Hypothalamus (tissue), 51 donors: ENCODE measurements at regions not wholly inside any gene's neighbourhood (a gene's known extent, or its start where the extent isn't known, plus 50 kb on each side); places are given as distances from the start of the nearest gene placed in this dataset.

Experiments
- DNase-seq, 51 donors: peaks; one replicate each; lab custom pipeline; 2025; lab: John Stamatoyannopoulos, UW

DNA sequence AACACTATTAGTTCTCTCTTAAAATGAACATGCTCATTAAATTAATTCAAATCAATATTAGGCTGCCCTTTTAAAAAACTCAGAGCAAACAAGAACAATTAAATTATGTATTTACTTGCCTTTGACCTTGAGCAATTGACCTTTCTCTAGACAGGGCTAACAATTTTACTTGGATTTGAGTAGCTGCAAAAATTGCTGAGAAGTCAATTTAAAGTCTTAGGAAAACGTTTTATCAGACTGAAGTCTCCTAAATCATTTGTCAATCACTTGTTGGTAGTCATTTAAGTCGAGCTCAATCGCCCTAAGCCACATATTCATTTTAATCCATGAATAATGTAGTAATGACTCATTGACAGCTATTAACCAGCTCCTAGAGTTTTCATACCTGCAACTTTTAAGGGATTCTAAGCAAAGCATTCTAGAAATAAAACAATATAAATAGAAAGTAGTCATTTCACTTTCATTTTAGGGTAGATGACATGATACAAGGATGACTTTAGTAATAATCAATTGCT is 84.9 kb upstream of the SEC61G start:
- no peak for DNase-seq

DNA sequence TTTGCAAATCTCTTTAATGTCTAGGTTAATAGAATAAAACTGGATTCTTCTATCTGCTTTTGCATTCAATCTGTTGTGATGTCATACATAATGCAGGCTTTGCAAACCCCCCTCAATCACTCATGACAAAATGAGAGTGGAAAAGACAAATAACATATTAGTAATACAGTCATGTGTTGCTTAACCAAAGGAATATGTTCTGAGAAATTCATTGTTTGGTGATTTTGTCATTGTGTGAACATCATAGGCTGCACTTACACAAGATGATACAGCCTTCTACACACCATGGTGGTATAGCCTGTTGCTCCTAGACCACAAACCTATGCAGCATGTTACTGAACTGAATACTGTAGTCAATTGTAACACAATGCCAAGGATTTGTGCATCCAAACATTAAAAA is 87.3 kb upstream of the SEC61G start:
- no peak for DNase-seq

DNA sequence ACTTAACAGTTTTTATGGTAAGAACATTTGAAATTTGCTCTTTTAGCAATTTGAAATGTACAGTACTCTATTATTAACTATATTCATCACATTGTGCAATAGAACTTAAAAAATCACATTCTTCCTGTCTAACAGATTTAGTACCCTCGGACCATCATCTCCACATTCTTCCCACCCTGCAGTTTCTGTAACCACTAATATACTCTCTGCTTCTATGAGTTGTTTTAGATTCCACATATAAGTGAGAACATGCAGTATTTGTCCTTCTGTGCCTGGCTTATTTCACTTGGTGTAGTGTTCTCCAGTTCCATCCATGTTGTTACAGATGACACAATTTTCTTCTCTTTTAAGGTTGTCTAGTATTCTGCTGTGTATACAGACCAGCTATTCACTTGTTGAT is 88.9 kb upstream of the SEC61G start:
- DNase-seq = no peak

DNA sequence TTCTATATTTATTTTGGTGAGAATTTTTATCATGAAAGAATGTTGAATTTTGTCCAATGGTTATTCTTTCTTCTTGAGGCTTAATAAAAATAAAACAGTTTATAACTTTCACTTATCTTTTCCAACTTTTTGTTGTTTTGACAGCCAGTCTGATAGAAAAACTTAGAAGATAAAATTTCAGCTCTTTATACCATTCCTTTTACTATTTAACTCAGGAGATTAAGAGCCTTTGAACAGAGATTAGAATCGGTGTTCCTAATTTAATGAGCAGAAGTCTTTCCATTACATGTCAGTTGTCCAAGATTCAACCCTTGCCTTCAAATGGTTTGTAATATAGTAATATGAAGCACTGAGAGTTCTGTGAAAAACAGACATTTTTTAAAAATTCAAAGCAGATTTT is 97.8 kb upstream of the SEC61G start:
- no peak for DNase-seq

DNA sequence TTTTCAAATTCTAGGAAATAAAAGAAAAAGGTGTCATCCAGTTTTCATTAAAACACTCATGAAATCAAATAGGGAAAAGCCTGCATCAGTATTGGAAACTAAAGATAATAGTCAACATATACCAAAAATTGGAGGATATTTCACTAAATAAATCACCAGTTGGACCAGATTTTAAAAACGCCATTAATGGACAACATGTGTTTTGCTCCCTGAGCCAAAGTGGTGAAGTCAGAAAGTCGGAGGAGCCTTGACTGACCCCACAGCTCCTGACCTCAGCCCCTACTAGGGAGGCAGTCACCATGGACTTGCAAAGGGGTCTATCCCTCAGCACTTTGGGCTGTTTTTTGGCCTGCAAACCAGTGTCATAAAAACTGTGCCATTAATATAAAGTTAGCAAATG is 98.3 kb upstream of the SEC61G start:
- no peak for DNase-seq

DNA sequence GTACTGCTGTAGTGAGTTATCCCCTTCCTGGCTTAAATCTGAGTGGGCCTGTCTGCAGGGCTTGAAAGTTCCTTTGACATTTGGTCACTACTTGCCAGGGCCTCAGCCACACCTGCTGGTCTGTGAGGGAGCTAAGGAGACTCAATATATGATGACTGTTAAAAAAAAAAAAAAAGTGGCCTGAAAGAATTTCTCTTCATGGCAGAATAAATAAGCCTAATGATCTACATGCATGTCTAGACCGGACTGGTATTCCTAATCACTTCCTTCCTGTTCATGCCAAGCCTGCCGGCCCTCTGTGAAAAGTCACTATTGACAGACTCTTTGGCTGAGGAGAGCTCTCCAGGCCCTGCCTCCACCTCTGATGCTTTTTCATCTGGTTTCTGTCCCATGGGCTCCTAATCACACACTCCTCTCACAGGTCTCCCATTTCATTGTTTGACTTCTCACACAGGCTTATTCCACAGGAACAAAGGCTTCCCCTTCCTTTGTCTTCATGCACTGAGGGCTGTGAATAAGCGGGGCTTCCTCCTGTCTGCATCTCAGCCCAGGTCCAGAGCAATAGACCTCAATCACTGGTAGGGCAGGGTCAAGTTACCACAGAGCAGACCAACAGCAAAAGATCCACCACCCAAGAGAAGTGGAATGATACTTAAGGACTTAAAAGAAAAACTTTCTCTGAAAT is 99.1 kb upstream of the SEC61G start:
- DNase-seq = no peak

DNA sequence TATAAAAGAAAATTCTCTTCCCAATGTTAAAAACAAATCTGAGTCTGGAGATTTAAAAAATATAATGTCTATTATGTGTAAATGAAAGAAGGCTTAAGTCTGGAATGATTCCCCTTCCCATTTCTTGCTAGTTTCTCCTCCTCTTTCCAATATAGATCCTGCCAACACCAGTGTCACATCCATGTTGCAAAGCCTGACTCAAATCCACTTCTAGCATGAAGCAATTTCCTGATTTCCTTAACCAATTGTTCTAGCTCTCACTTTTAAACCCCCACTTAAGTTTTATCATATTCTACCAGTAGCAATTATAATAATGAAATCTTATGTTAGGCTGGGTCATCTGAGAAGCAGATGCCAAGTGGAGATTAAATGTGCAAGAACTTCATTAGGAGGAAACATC is 100.1 kb upstream of the SEC61G start:
- no peak for DNase-seq

DNA sequence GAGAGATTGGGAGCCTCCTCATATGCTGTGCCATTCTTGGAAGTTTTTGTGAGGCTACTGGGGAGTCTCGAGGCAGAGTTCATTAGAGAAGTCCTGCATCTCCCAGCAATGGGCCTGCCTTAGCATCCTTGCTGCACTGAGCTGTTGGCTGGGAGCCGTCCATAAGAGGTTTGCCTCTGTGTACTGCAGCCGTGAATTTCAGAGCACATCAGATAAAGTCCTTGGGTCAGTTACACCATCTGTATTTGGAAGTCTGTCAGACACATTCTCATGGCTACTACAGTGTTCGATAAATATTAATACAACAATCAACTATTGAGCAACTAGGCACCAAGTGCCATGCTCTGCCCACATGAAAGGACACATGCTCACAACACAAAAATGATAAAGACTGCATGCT is 100.5 kb upstream of the SEC61G start:
- no peak for DNase-seq

DNA sequence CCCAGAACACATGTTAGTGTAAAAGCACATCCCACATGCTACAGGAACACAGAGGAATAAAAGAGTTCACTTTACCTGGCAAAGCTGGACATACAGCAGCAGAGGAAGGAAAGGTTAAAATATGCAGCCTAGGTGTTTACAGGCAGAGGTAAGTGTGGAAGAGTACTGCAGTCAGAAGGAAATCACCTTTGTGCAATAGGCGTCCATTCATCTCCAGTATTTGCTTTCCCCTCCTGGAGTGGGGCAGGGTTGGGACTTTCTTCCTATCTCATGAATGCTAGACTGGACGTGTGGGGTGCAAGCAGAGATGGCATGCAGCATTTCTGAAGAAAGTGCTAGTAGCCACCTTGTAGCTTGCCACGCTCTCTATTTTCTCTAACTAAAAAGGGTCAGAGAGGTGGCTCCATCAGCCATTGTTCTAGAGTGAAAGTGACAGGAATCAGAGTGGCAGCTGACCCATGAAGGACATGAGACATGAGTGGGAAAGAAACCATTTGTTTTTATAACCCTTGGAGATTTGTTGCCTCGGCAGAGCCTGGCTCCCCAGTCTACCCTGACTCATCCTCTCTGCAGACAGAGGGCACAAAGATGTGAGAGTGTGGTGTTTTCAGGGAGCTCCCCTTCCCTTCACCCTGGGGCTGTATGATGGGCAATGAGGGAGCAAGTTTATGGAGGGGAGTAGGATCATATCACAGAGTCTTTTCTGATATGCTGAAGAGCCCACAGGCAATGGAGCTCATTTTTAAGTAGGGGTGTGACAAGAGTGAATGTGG is 101.2 kb upstream of the SEC61G start:
- DNase-seq = no peak

DNA sequence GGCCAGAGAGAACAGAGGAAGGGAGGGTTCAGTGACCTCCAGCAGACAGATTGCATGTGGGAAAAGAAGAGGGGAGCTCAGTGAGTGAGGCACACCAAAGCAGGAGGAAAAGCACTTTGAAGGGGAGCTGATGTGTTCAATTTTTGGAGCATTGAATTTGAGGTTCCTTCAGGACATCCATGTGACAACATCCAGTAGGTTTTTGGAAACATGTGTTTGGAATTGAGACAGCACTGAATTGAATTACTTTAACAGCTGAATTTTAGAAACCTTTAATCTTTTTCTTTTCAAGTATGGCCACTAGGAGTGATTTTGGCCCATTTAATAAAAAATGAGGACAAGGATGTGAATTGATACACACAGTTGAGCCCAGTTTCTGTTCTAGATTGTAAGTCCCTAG is 101.8 kb upstream of the SEC61G start:
- no peak for DNase-seq

DNA sequence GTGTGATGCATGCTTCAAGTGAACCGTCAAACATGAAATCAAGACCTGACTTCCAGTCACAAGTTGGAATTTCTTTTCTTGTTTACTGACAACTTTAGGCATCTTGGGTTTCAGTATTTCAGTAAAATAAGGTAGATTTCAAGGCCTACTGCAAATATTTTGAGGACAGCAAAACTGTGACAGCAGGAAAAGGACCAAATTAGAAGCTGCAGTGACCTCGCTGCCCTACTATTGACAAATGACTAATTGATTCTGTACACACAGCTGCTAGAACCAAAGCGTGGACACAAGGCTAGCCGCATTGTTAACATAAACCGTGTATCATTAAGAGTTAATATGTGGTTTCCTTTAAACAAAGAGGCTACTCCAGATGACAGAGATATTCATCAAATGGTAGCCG is 105.7 kb upstream of the SEC61G start:
- no peak for DNase-seq

DNA sequence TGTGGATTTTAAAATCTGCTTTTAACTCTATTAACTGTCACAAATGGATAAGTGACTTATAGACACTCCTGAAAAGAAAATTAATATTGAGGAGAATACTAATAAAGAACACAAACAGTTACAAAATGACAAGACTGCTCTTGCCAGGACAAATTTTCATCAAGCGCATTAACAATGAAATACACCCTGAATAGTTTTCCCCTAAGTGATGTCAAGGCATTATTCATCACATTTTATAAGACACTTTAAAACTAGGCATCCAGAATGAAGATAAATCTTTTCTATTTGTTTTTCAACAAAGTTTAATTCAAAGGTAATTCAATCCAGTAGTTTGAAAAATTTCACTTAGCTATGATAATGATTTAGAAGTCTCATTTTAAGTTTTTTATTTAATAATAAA is 110.5 kb upstream of the SEC61G start:
- DNase-seq = no peak

DNA sequence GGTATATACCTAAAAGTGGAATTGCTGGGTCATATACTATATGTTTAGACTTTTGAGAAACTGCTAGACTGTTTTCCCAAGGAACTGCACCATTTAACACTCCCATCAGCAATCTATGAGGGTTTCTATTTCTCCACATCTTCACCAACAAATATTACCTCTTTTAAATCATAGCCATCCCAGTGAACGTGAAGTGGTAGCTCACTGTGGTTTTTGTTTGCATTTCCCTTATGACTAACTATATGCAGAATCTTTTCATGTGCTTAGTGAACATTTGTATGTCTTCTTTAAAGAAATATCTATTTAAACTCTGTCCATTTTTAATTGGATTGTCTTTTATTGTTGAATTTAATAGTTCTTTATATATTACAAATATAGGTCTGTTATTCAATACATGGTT is 115.8 kb upstream of the SEC61G start:
- DNase-seq = no peak

DNA sequence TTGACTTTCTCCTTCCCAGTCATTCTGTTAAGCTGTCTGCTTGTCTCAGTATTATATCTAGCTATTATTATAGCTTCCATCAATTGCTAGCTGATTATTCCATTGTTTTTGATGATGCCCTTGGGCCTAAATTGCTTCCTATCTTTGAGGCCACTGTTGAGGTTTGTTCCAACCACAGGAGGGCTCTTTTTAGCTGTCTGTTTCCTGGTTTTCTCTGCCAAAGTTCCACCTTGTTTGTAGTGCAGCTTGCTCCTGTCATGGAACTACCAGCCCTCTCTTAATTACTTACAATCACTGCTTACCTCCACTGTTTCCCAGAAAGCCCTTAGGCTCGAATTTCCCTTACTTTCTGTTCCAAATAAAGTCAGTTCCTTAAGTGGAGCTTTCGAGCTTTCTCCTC is 118.7 kb upstream of the SEC61G start:
- DNase-seq = no peak

DNA sequence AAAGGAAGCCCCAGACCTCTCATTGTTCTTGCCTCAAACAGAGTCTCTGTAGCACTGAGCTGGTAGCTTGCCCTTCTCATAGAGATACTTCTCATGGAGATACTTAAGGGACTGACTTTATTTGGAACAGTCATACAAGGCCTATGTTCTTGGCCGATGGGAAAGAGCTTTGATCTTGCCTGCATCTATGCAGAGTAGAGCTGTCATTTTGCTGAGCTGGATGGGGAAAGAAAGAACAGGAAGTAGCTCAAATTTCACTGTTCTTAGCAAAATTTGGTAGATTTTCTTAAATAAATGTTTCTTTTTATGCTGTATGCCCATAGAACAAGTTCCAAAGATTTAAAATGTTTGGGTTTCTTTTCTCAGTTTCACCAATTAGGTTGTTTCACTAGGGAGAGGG is 119.3 kb upstream of the SEC61G start:
- DNase-seq = no peak

DNA sequence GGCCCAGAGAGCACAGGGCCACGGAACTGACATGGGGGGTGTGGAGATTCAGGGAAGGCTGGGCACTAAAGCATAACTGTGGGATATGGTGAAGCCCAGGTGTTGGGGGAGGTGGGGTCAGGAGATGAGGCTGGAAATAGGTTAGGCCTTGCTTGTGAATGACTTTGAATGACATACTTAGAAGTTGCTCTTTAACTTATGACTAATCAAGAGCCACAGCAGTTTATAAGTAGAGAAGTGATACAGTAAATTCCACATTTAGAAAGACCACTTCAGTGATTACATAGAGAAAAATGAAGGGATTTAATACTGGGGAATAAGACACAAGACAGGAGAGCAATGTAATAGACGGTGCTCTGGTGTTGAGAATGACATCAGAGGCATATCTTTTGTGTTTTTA is 120.8 kb upstream of the SEC61G start:
- DNase-seq = no peak

DNA sequence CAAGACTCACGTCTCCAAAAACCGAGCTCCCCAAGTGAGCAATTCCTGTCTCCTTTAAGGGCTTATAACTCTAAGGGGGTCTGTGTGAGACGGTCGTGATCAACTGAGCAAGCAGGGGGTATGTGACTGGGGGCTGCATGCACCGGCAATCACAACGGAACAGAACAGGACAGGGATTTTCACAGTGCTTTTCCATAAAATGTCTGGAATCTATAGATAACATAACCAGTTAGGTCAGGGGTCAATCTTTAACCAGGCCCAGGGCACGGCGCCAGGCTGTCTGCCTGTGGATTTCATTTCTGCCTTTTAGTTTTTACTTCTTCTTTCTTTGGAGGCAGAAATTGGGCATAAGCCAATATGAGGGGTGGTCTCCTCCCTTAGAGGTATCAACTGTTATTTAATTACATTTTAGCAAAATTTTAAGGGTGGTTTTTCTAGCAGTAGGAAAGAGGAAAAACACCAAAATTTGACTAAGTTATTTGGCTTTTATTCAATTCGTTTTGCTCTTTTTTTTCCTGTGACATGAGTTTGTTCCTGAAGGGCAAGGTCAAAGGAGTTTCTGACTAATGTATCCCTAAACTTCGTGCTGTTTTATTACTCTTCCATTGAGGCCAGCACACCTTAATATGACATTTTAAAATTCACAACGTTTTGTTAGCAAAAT is 121.4 kb upstream of the SEC61G start:
- DNase-seq = no peak

DNA sequence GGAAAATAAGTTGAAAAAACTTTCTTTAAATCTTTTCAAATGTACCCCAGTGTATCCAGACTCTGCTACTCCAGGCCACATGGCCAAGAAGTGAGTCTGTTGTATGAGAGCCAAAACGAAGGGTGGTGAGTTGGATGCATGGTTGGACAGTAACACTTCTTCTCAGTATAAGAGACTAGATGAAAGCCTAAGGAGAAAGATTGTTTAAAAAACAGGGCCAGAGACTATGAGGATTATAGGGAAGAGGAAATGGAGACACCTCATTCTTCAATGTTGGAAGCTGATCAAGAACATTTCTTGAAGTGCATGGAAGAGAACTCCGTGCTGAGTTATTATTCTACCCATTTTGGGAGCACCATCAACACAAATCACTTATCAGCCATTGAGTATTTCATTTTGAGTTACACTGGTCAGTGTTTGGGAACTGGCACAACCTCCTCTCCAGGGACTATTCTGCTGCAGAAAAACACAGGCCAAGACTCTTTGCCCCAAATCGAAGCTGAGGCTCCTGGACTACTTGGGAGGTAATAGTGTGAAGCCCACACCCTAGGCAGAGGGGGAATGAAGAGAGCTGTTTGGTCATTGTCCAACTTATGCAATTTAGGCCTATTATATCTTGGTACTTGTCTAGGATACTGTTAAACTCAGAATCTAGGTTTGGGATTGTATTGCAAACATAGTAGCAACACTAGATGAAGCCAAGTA is 123.0 kb upstream of the SEC61G start:
- DNase-seq = peak in 1 of 51 donors; percentile 36

DNA sequence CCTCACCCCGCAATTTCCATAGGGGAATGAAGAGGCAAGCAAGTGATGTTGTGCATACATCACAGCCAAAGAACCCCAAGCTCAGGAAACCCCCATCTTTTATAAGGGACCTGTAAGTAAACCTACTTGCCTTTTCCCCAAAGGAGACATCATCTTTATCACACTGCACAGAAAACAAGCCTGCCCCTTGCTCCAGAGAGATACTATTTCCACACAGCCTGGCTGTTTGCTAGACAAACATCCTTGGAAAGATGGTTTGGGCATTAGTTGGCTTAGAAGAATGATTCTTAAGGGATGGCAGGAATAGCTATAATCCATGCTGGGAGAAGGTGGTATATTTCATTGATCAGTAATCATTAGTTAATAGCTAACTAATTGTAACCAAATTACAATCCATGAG is 123.7 kb upstream of the SEC61G start:
- DNase-seq = no peak

DNA sequence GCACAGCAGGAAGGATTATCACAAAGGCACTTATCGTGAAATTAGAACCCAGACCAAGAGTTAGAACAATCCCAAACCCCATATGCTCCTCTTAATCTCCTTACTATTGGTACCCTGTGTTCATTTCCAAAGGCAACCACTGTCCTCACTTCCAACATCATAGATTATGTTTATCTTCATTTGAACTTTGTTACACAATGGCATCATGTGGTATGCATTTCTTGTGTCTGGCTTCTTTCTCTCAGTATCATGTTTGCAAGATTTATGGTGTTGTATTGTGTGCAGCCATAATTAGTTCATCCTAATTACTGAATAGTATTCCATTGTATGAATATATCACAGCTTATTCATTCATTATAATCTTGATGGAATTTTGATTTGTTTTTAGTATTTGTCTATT is 124.6 kb upstream of the SEC61G start:
- no peak for DNase-seq

DNA sequence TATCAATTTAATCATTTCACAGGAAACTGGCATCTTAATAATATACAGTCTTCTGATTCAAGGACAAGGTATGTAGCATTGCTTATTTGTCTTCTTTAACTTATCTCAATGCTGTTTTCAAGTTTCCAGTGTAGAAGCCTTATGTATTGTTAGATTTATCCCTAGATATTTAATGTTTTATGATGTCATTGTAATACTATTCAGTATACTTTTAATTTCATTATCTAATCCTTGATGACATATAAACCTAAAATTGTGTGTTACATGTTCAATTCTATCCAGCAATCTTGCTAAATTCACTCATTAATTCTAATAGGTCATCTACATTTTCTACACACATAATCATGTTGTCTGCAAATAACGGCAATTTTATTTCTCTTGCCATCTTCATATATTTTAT is 126.3 kb upstream of the SEC61G start:
- DNase-seq = no peak
